GM23338 (cell line): ENCODE measurements at regions not wholly inside any gene's neighbourhood (a gene's known extent, or its start where the extent isn't known, plus 50 kb on each side); places are given as distances from the start of the nearest gene placed in this dataset.

Experiments used
- ATAC-seq: fragments of 200-7000 bp; cut with Tn5 transposase; 3 replicates; pipeline ENCODE4 v1.9.1; 2020
- DNase-seq: peaks from one replicate; pipeline ENCODE4 v3.0.0-alpha.2; 2015; ENCODE audit warnings: low spot score
- H2AFZ ChIP-seq: fragments of 200-600 bp; sonication (generic); 2 replicates; pipeline ENCODE4 v1.8.0; 2016; ENCODE audit warnings: antibody characterized with exemption, mild to moderate bottlenecking, moderate library complexity
- H3F3A ChIP-seq: fragments of 200-600 bp; sonication (generic); replicated peaks from 2 replicates; pipeline ENCODE4 v1.8.0; 2017; ENCODE audit warnings: antibody characterized with exemption, mixed run types, low read depth
- H3K27ac ChIP-seq: fragments of 200-600 bp; sonication (generic); 2 replicates; pipeline ENCODE4 v1.6.1; 2016; ENCODE audit warnings: low read depth
- H3K27me3 ChIP-seq: fragments of 200-600 bp; sonication (generic); 2 replicates; pipeline ENCODE4 v1.8.0; 2016; ENCODE audit warnings: mild to moderate bottlenecking, mixed run types, moderate library complexity; ENCODE audit not compliant: insufficient read depth
- H3K36me3 ChIP-seq: fragments of 200-600 bp; sonication (generic); 2 replicates; pipeline ENCODE4 v1.8.0; 2016; ENCODE audit warnings: mild to moderate bottlenecking; ENCODE audit not compliant: insufficient read depth
- H3K4me1 ChIP-seq: fragments of 200-600 bp; sonication (generic); 2 replicates; pipeline ENCODE4 v1.8.0; 2016; ENCODE audit warnings: mild to moderate bottlenecking, moderate library complexity; ENCODE audit not compliant: insufficient read depth
- H3K4me2 ChIP-seq: fragments of 200-600 bp; sonication (generic); 2 replicates; pipeline ENCODE4 v1.7.1; 2017; ENCODE audit warnings: mixed run types
- H3K4me3 ChIP-seq: fragments of 200-600 bp; sonication (generic); 2 replicates; pipeline ENCODE4 v1.6.1; 2016; ENCODE audit warnings: mixed run types
- H3K79me2 ChIP-seq: fragments of 200-600 bp; sonication (generic); replicated peaks from 2 replicates; pipeline ENCODE4 v1.8.0; 2017; ENCODE audit warnings: mild to moderate bottlenecking; ENCODE audit not compliant: insufficient read depth
- H3K9me2 ChIP-seq: fragments of 200-600 bp; sonication (generic); 2 replicates; pipeline ENCODE4 v1.8.0; 2017; ENCODE audit not compliant: insufficient read depth
- H4K20me1 ChIP-seq: fragments of 200-600 bp; sonication (generic); replicated peaks from 2 replicates; pipeline ENCODE4 v1.8.0; 2017; ENCODE audit warnings: mild to moderate bottlenecking; ENCODE audit not compliant: insufficient read depth
- H3K27ac Mint-ChIP-seq: 2 replicates; pipeline ENCODE4 v1.8.0; 2020; ENCODE audit warnings: inconsistent platforms, mild to moderate bottlenecking, moderate library complexity, mixed read lengths
- H3K27me3 Mint-ChIP-seq: 3 replicates; pipeline ENCODE4 v1.8.0; 2022; ENCODE audit warnings: low read depth, mild to moderate bottlenecking, moderate library complexity, mixed read lengths, inconsistent platforms; ENCODE audit not compliant: insufficient read depth, poor library complexity
- H3K36me3 Mint-ChIP-seq: 3 replicates; pipeline ENCODE4 v1.8.0; 2021; ENCODE audit warnings: low read depth, mild to moderate bottlenecking, inconsistent platforms, moderate library complexity, mixed read lengths
- H3K4me1 Mint-ChIP-seq: 3 replicates; pipeline ENCODE4 v1.8.0; 2020; ENCODE audit warnings: mild to moderate bottlenecking, inconsistent platforms, mixed read lengths
- H3K4me3 Mint-ChIP-seq: 3 replicates; pipeline ENCODE4 v1.8.0; 2021; ENCODE audit warnings: moderate library complexity, mild to moderate bottlenecking, inconsistent platforms, mixed read lengths
- H3K9me3 Mint-ChIP-seq: 3 replicates; pipeline ENCODE4 v1.8.0; 2020; ENCODE audit warnings: moderate library complexity, mild to moderate bottlenecking, inconsistent platforms, mixed read lengths
- ETS1 ChIP-seq: IDR thresholded peaks from 2 replicates; pipeline ENCODE4 v1.6.1; 2016; ENCODE audit warnings: antibody characterized with exemption
- JUNB ChIP-seq: IDR thresholded peaks from one replicate; pipeline ENCODE4 v1.6.1; 2016; ENCODE audit warnings: antibody characterized with exemption; ENCODE audit not compliant: unreplicated experiment
- NANOG ChIP-seq: IDR thresholded peaks from 2 replicates; pipeline ENCODE4 v1.6.1; 2016; ENCODE audit warnings: antibody characterized with exemption, borderline replicate concordance
- POLR2AphosphoS5 ChIP-seq: IDR thresholded peaks from 2 replicates; pipeline ENCODE4 v1.6.1; 2016; ENCODE audit warnings: antibody characterized with exemption, low read depth
- STAT1 ChIP-seq: IDR thresholded peaks from one replicate; pipeline ENCODE4 v1.6.1; 2016; ENCODE audit warnings: antibody characterized with exemption; ENCODE audit not compliant: unreplicated experiment
- ZNF114 ChIP-seq: fragments of 250-450 bp; sonication (Bioruptor Pico); IDR thresholded peaks from 2 replicates; pipeline ENCODE4 v1.5.0; 2020; ENCODE audit warnings: mild to moderate bottlenecking, moderate library complexity
- ZNF462 ChIP-seq: fragments of 250-450 bp; sonication (Bioruptor Pico); IDR thresholded peaks from 2 replicates; pipeline ENCODE4 v1.5.0; 2020; ENCODE audit warnings: mild to moderate bottlenecking, moderate library complexity
- TF ChIP-seq, protein P1 (sequence below), 2 experiments: fragments of 200-600 bp in 1 of 2; sonication (generic) in 1 of 2; conservative IDR thresholded peaks; 2 replicates each; pipeline versions ENCODE4 v1.5.1 to v1.6.1; 2016 to 2017; ENCODE audit warnings: antibody characterized with exemption in 2 of 2, low read depth in 2 of 2, mild to moderate bottlenecking in 2 of 2, moderate library complexity in 1 of 2
- TF ChIP-seq, protein P2 (sequence below): IDR thresholded peaks from one replicate; pipeline ENCODE4 v1.6.1; 2018; ENCODE audit warnings: antibody characterized with exemption; ENCODE audit not compliant: unreplicated experiment

- Mint-ChIP-seq H3K9me3 (no peaks in the 10 kb centered on the region; the same call in 2 of the 3 replicates), H3K4me1 (peaks cover 7% of the 10 kb centered on the region), H3K27me3 (no peaks in the 10 kb centered on the region), H3K4me3 (no peak overlapping the region), H3K36me3 (0 out of 3 replicates have a peak, but pooled peaks cover 3% of the 10 kb centered on the region), H3K27ac (no peak overlapping the region)
- Histone ChIP-seq H3F3A (no peaks in the 10 kb centered on the region), H4K20me1 (no peaks in the 10 kb centered on the region), H3K27ac (no peak overlapping the region), H3K4me1 (no peaks in the 10 kb centered on the region), H3K4me3 (no peak overlapping the region), H3K36me3 (no peaks in the 10 kb centered on the region), H2AFZ (no peak overlapping the region), H3K9me2 (peaks cover 21% of the 10 kb centered on the region), H3K79me2 (no peaks in the 10 kb centered on the region), H3K4me2 (no peak overlapping the region), H3K27me3 (no peaks in the 10 kb centered on the region)
- TF ChIP-seq ZNF114 (CRISPR knock-in tag) (no peak), JUNB (no peak), ZNF462 (CRISPR knock-in tag) (no peak), NANOG (no peak), ETS1 (no peak), STAT1 (no peak), POLR2AphosphoS5 (no peak)
- TF ChIP-seq, protein P1, sequence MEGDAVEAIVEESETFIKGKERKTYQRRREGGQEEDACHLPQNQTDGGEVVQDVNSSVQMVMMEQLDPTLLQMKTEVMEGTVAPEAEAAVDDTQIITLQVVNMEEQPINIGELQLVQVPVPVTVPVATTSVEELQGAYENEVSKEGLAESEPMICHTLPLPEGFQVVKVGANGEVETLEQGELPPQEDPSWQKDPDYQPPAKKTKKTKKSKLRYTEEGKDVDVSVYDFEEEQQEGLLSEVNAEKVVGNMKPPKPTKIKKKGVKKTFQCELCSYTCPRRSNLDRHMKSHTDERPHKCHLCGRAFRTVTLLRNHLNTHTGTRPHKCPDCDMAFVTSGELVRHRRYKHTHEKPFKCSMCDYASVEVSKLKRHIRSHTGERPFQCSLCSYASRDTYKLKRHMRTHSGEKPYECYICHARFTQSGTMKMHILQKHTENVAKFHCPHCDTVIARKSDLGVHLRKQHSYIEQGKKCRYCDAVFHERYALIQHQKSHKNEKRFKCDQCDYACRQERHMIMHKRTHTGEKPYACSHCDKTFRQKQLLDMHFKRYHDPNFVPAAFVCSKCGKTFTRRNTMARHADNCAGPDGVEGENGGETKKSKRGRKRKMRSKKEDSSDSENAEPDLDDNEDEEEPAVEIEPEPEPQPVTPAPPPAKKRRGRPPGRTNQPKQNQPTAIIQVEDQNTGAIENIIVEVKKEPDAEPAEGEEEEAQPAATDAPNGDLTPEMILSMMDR (conservative IDR thresholded peaks at IDR 0.05; ENCODE audit: low read depth in 2 of 2), result no peak
- TF ChIP-seq, protein P2, sequence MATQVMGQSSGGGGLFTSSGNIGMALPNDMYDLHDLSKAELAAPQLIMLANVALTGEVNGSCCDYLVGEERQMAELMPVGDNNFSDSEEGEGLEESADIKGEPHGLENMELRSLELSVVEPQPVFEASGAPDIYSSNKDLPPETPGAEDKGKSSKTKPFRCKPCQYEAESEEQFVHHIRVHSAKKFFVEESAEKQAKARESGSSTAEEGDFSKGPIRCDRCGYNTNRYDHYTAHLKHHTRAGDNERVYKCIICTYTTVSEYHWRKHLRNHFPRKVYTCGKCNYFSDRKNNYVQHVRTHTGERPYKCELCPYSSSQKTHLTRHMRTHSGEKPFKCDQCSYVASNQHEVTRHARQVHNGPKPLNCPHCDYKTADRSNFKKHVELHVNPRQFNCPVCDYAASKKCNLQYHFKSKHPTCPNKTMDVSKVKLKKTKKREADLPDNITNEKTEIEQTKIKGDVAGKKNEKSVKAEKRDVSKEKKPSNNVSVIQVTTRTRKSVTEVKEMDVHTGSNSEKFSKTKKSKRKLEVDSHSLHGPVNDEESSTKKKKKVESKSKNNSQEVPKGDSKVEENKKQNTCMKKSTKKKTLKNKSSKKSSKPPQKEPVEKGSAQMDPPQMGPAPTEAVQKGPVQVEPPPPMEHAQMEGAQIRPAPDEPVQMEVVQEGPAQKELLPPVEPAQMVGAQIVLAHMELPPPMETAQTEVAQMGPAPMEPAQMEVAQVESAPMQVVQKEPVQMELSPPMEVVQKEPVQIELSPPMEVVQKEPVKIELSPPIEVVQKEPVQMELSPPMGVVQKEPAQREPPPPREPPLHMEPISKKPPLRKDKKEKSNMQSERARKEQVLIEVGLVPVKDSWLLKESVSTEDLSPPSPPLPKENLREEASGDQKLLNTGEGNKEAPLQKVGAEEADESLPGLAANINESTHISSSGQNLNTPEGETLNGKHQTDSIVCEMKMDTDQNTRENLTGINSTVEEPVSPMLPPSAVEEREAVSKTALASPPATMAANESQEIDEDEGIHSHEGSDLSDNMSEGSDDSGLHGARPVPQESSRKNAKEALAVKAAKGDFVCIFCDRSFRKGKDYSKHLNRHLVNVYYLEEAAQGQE, result no peak
- DNase-seq (no peak), ATAC-seq (no peak)
Measured at GRCh38 chr18:54509793-54510192, 81.3 kb upstream of the DYNAP start.
